K562 (cell line): ENCODE measurements at regions not wholly inside any gene's neighbourhood (a gene's known extent, or its start where the extent isn't known, plus 50 kb on each side); places are given as distances from the start of the nearest gene placed in this dataset.

Experiments used
- ATAC-seq: fragments of 200-7000 bp; cut with Tn5 transposase; 3 replicates; pipeline ENCODE4 v1.9.1; 2020; ENCODE audit warnings: moderate library complexity
- BruUV-seq: library from RNA; stranded (reverse); fragments of 400-500 nt; replicated peaks from 2 replicates; lab custom pipeline; 2021; lab: Mats Ljungman, UMichigan
- CTCF ChIA-PET: fragments of 300-600 bp; formaldehyde crosslinking; extraction: SDS; loops from one replicate; lab custom pipeline; 2021; ENCODE audit warnings: low intra/inter-chr PET ratio; lab: Yijun Ruan, JAX
- POLR2A ChIA-PET: fragments of 300-600, 350-650 bp; sonication (Branson Sonifier 250); formaldehyde crosslinking; extraction: SDS; loops from one replicate; lab custom pipeline; 2021; ENCODE audit warnings: antibody characterized with exemption, inconsistent platforms; lab: Yijun Ruan, JAX
- DNase-seq, 4 experiments: peaks; one replicate each; pipeline versions ENCODE4 v3.0.0 to v3.0.0-alpha.2; 2011 to 2018; ENCODE audit warnings: low spot score in 3 of 4, mixed read lengths in 3 of 4; ENCODE audit errors: extremely low read depth in 1 of 4
- FAIRE-seq: peaks from 2 replicates; lab custom pipeline; 2011; peaks lifted over from hg19 to GRCh38; lab: Jason Lieb, UNC
- H2AFZ ChIP-seq: 2 replicates; pipeline ENCODE4 v1.6.0; 2011; ENCODE audit warnings: low read depth, low read length, control low read depth, inconsistent platforms
- H3K27ac ChIP-seq: fragments of 200-600 bp; 3 replicates; pipeline ENCODE4 v1.8.0; 2011; ENCODE audit warnings: low read depth, mild to moderate bottlenecking, control low read depth, inconsistent platforms, low read length, moderate library complexity, mixed read lengths; ENCODE audit errors: extremely low read depth
- H3K27me3 ChIP-seq, 2 experiments: fragments of 300-600 bp in 1 of 2; 2 replicates in 1 of 2; 3 replicates in 1 of 2; pipeline versions ENCODE4 v1.6.0 to v1.8.0; 2011; ENCODE audit warnings: inconsistent platforms in 2 of 2, low read length in 2 of 2, mild to moderate bottlenecking in 1 of 2, mixed read lengths in 1 of 2, moderate library complexity in 1 of 2; ENCODE audit not compliant: control insufficient read depth in 2 of 2, insufficient read depth in 2 of 2
- H3K36me3 ChIP-seq: fragments of 300-600 bp; 3 replicates; pipeline ENCODE4 v1.8.0; 2011; ENCODE audit warnings: mild to moderate bottlenecking, low read length, inconsistent platforms; ENCODE audit not compliant: control insufficient read depth, insufficient read depth
- H3K4me1 ChIP-seq, 2 experiments: fragments of 200-600 bp in 1 of 2; replicated peaks in 1 of 2; 2 replicates in 1 of 2; 3 replicates in 1 of 2; pipeline versions ENCODE4 v1.5.1 to v1.8.0; 2011; ENCODE audit warnings: inconsistent platforms in 2 of 2, low read length in 2 of 2, mild to moderate bottlenecking in 1 of 2, mixed read lengths in 1 of 2, moderate library complexity in 1 of 2; ENCODE audit not compliant: control insufficient read depth in 2 of 2, insufficient read depth in 2 of 2
- H3K4me2 ChIP-seq: 2 replicates; pipeline ENCODE4 v1.6.1; 2011; ENCODE audit warnings: low read length, control low read depth, inconsistent platforms, mixed read lengths; ENCODE audit not compliant: insufficient read depth
- H3K4me3 ChIP-seq: fragments of 200-600 bp; sonication (generic), shearing (Covaris generic); 2 replicates; pipeline ENCODE4 v1.5.1; 2016; ENCODE audit warnings: control low read depth, inconsistent platforms
- H3K79me2 ChIP-seq: fragments of 200-600 bp; 3 replicates; pipeline ENCODE4 v1.8.0; 2011; ENCODE audit warnings: low read length, inconsistent platforms; ENCODE audit not compliant: control insufficient read depth, insufficient read depth
- H3K9ac ChIP-seq, 2 experiments: 2 replicates each; pipeline versions ENCODE4 v1.6.0 to v1.6.1; 2011; ENCODE audit warnings: low read depth in 2 of 2, low read length in 2 of 2, control low read depth in 1 of 2, inconsistent platforms in 1 of 2, mild to moderate bottlenecking in 1 of 2, mixed read lengths in 1 of 2; ENCODE audit not compliant: insufficient read depth in 1 of 2
- H3K9me1 ChIP-seq: one replicate; pipeline ENCODE4 v1.6.0; 2011; ENCODE audit warnings: inconsistent platforms, mild to moderate bottlenecking, low read length, moderate library complexity; ENCODE audit not compliant: control insufficient read depth, insufficient read depth
- H3K9me3 ChIP-seq: replicated peaks from 2 replicates; pipeline ENCODE4 v1.5.1; 2011; ENCODE audit warnings: low read depth, low read length, inconsistent platforms; ENCODE audit not compliant: control insufficient read depth, insufficient read depth
- H4K20me1 ChIP-seq: replicated peaks from 2 replicates; pipeline ENCODE4 v1.6.1; 2011; ENCODE audit warnings: low read length, inconsistent platforms, mixed read lengths; ENCODE audit not compliant: control insufficient read depth, insufficient read depth
- GTF2A2 ChIP-seq: IDR thresholded peaks from 2 replicates; pipeline ENCODE4 v1.6.1; 2016; ENCODE audit warnings: mild to moderate bottlenecking, missing genetic modification characterization, missing compliant biosample characterization
- HDAC8 ChIP-seq: fragments of 450-650 bp; IDR thresholded peaks from 2 replicates; pipeline ENCODE4 v1.6.1; 2016; ENCODE audit warnings: mild to moderate bottlenecking, missing genetic modification characterization, moderate library complexity, missing compliant biosample characterization
- IRF2 ChIP-seq: sonication (generic); formaldehyde crosslinking; IDR thresholded peaks from 2 replicates; pipeline ENCODE4 v1.8.1; 2022; ENCODE audit warnings: mild to moderate bottlenecking, missing genetic modification reagents
- NCOR1 ChIP-seq: fragments of 450-650 bp; IDR thresholded peaks from 2 replicates; pipeline ENCODE4 v1.6.1; 2016; ENCODE audit warnings: mild to moderate bottlenecking, moderate library complexity
- PHF21A ChIP-seq: fragments of 450-650 bp; IDR thresholded peaks from 2 replicates; pipeline ENCODE4 v1.6.1; 2017; ENCODE audit warnings: low read depth, borderline replicate concordance
- RAD51 ChIP-seq: fragments of 450-650 bp; IDR thresholded peaks from 2 replicates; pipeline ENCODE4 v1.7.1; 2016; ENCODE audit warnings: low read depth, mild to moderate bottlenecking, borderline replicate concordance
- RERE ChIP-seq: sonication (generic); formaldehyde crosslinking; IDR thresholded peaks from 2 replicates; pipeline ENCODE4 v1.8.0; 2023; ENCODE audit warnings: missing genetic modification reagents, mild to moderate bottlenecking, borderline replicate concordance
- RFX7 ChIP-seq: fragments of 250-450 bp; sonication (Bioruptor Pico); IDR thresholded peaks from 2 replicates; pipeline ENCODE4 v1.5.1; 2021; ENCODE audit warnings: mild to moderate bottlenecking
- SIN3B ChIP-seq: fragments of 450-650 bp; IDR thresholded peaks from 2 replicates; pipeline ENCODE4 v1.6.1; 2017; ENCODE audit warnings: low read depth, mild to moderate bottlenecking, moderate library complexity
- ZNF696 ChIP-seq: fragments of 250-450 bp; sonication (Bioruptor Pico); conservative IDR thresholded peaks from 2 replicates; pipeline ENCODE4 v1.4.0; 2020; ENCODE audit warnings: mild to moderate bottlenecking, moderate library complexity
- WGBS: fragments of 100-300 bp; shearing (Covaris generic); methylation state at CpG from one replicate; pipeline ENCODE4 v1.1.6; 2016; ENCODE audit warnings: low coverage, mixed read lengths; ENCODE audit not compliant: insufficient coverage; ENCODE audit errors: missing lambda C conversion rate; 5-methylcytosine and 5-hydroxymethylcytosine counted together
- in situ Hi-C: fragments of 300-500 bp; cut with MboI; formaldehyde crosslinking; loops from 4 replicates; pipeline ENCODE4 v1.15.0; 2018; ENCODE audit warnings: inconsistent platforms, mixed read lengths
- intact Hi-C: fragments of 100-400 bp; cut with micrococcal nuclease; formaldehyde crosslinking; loops from 2 replicates; pipeline ENCODE4 v1.14.2; 2022
- TF ChIP-seq, protein P1 (sequence below): fragments of 250-450 bp; sonication (Bioruptor Pico); IDR thresholded peaks from 2 replicates; pipeline ENCODE4 v1.4.0; 2020

DNA sequence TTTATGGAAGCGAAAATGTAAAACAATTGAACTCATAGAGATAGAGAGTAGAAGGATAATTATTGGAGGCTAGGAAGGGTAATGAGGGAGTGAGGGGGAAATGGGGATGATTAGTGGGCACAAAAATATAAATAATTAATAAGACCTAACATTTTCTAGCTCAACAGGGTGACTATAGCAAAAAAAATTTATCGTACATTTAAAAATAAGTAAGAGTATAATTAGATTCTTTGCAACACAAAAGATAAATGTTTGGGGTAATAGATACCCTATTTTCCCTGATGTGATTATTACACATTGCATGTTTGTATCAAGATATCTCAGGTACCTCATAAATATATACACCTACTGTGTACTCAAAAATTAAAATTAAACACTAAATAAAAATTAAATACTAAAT, 1070.0 kb downstream of the LRFN5 start:
- no peaks in the 10 kb centered on the region for H3K9me3 ChIP-seq
- in situ Hi-C loops: no loop called here
- H3K4me1 ChIP-seq: no peaks in the 10 kb centered on the region
- CTCF ChIA-PET: no interaction called here
- POLR2A ChIA-PET: no interaction called here
- H2AFZ ChIP-seq: no peak overlapping the region
- H4K20me1 ChIP-seq: no peaks in the 10 kb centered on the region
- H3K36me3 ChIP-seq: no peaks in the 10 kb centered on the region
- no peaks in the 10 kb centered on the region for H3K9me1 ChIP-seq
- no peak overlapping the region for H3K9ac ChIP-seq
- H3K27ac ChIP-seq: no peak overlapping the region
- no peak overlapping the region for H3K4me2 ChIP-seq
- BruUV-seq: no TSS peak
- ATAC-seq (no peak), DNase-seq (no peak), FAIRE-seq (no peak)
- no peak overlapping the region for H3K4me3 ChIP-seq
- intact Hi-C loops: no loop called here
- no peaks in the 10 kb centered on the region for H3K79me2 ChIP-seq
- H3K27me3 ChIP-seq: no peaks in the 10 kb centered on the region
- 0% methylated on average over 2 of the region's 2 CpGs for WGBS
- TF ChIP-seq RFX7 (CRISPR knock-in tag): no peak
- TF ChIP-seq RAD51: no peak
- TF ChIP-seq, protein P1, sequence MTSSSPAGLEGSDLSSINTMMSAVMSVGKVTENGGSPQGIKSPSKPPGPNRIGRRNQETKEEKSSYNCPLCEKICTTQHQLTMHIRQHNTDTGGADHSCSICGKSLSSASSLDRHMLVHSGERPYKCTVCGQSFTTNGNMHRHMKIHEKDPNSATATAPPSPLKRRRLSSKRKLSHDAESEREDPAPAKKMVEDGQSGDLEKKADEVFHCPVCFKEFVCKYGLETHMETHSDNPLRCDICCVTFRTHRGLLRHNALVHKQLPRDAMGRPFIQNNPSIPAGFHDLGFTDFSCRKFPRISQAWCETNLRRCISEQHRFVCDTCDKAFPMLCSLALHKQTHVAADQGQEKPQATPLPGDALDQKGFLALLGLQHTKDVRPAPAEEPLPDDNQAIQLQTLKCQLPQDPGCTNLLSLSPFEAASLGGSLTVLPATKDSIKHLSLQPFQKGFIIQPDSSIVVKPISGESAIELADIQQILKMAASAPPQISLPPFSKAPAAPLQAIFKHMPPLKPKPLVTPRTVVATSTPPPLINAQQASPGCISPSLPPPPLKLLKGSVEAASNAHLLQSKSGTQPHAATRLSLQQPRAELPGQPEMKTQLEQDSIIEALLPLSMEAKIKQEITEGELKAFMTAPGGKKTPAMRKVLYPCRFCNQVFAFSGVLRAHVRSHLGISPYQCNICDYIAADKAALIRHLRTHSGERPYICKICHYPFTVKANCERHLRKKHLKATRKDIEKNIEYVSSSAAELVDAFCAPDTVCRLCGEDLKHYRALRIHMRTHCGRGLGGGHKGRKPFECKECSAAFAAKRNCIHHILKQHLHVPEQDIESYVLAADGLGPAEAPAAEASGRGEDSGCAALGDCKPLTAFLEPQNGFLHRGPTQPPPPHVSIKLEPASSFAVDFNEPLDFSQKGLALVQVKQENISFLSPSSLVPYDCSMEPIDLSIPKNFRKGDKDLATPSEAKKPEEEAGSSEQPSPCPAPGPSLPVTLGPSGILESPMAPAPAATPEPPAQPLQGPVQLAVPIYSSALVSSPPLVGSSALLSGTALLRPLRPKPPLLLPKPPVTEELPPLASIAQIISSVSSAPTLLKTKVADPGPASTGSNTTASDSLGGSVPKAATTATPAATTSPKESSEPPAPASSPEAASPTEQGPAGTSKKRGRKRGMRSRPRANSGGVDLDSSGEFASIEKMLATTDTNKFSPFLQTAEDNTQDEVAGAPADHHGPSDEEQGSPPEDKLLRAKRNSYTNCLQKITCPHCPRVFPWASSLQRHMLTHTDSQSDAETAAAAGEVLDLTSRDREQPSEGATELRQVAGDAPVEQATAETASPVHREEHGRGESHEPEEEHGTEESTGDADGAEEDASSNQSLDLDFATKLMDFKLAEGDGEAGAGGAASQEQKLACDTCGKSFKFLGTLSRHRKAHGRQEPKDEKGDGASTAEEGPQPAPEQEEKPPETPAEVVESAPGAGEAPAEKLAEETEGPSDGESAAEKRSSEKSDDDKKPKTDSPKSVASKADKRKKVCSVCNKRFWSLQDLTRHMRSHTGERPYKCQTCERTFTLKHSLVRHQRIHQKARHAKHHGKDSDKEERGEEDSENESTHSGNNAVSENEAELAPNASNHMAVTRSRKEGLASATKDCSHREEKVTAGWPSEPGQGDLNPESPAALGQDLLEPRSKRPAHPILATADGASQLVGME (CRISPR knock-in tag): no peak
- no peak for TF ChIP-seq HDAC8 (tag)
- TF ChIP-seq GTF2A2: no peak
- TF ChIP-seq ZNF696 (CRISPR knock-in tag): no peak
- TF ChIP-seq IRF2 (CRISPR knock-in tag): no peak
- TF ChIP-seq PHF21A: no peak
- TF ChIP-seq NCOR1: no peak
- no peak for TF ChIP-seq SIN3B
- TF ChIP-seq RERE (CRISPR knock-in tag): no peak
